NCI-H2029 treated with DMSO at 0.1 percent for 48 hours (cell line): ENCODE measurements at regions not wholly inside any gene's neighbourhood (a gene's known extent, or its start where the extent isn't known, plus 50 kb on each side); places are given as distances from the start of the nearest gene placed in this dataset.

Source experiments
- DNase-seq: peaks from one replicate; lab custom pipeline; 2025; lab: John Stamatoyannopoulos, UW

- DNase-seq = no peak
These were observed 82.7 kb downstream of the THAP12 start for GRCh38 chr11:76298255-76298654.

GRCh38 chr11:76296731-76297542, 84.0 kb downstream of the THAP12 start:
- DNase-seq = no peak

DNA sequence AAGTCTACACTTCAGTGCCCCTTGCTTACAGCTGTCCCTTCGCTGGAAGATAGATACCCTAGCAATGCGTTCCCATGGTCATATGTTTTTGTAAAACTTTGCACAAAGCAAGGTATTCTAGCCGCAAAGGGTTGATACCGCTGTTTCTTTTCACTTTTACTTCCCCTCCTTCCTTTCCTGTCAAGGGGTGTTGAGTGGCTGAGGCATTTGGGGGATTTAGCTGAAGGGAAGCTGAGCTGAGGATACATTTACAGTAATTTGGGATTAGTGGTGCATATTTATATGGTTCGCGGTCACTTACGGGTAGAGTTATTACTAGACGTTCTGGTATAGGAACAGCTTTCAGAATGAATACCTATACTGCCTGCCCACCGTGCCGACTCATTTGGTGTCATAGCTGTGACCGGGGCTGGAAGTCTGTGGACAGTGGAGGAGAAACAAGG, 86.9 kb upstream of the WNT11 start:
- no peak for DNase-seq

GRCh38 chr11:76292583-76293188, 86.4 kb upstream of the WNT11 start:
- no peak for DNase-seq

DNA sequence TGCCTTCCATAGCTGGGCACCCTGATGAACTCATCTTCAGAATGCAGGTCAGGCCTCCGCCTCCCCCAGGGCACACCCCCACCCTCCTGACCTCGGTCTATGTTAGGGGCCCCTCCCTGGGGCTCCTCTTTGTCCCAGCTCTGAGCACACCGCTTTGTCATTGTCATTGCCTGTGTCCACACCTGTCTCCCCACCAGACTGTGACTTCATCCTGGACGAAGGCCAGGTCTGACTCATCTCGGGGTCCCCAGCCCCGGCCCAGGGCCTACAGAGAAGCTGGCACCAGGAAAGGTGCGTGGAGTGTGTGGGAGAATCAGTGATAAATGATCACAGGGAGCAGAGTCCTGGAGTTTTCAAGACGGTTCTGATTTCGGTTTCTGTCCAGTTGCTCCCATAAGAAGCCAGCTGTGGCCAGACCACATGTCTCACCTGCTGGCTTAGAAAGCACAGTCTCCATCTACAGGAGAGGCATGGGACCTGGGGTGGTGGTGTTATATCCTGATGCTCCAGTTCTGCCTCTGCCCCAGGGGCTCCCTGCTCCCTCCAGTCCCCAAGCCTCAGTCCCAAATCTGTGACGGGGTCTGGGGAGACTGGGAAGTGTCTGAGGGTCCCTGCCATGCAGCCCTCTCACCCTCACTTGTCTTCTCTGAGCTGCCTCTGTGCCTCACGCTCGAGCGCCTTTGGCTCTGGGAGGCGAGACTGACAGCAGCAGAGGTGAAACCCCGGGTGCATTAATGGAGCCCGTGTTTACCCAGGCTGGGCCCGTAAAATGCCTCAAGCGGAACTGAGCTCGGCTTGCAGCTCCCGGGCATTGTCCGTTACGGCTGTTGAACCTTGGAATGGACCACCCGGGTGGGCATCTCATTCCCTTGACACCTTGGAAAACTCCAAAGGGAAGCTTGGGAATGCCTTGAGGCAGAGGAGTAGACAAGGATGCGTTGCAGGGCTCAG, 85.5 kb upstream of the WNT11 start:
- peak; percentile 34 for DNase-seq

GRCh38 chr11:76288166-76288980, 82.1 kb upstream of the WNT11 start:
- no peak for DNase-seq

- no peak for DNase-seq
These were observed 80.9 kb upstream of the WNT11 start for GRCh38 chr11:76287227-76287626.

DNA sequence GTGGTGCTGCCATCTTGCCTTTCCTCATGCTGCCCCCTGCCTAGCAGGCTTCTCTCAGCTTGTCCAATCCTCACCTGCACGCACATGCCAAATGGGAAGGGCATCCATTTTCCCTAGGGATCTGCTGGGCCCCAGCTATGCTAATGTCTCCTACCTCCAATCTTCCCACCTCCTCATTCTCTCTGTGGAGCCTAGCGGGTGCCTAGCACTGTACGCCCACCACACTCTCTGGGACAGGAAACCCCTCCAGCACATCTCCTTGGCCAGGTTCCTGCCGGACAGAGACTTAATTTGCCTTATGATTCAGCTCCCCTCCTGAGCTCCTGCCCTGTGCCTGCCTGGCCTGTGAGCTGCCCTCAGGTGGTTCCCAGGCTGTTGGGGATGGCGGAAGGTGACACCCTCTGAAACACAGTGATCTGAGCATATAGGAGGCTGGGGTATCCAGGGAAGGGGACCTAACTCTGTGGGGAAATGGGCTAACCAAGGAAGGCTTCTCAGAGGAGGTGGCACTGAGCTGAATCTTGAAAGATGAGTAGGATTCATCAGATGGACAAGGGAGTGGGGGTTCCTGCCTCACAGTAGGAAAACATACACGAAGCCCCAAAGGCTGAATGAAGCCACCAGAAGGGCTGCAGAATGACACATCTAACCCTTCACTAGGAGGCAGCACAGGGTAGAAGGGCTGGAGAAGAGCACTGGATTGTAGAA, 79.2 kb upstream of the WNT11 start:
- no peak for DNase-seq

- no peak for DNase-seq
These were observed 77.9 kb upstream of the WNT11 start for GRCh38 chr11:76284161-76284560.

- DNase-seq = no peak
These were observed 76.7 kb upstream of the WNT11 start for GRCh38 chr11:76282811-76283595.

- no peak for DNase-seq
These were observed 75.9 kb upstream of the WNT11 start for GRCh38 chr11:76282172-76282571.

DNA sequence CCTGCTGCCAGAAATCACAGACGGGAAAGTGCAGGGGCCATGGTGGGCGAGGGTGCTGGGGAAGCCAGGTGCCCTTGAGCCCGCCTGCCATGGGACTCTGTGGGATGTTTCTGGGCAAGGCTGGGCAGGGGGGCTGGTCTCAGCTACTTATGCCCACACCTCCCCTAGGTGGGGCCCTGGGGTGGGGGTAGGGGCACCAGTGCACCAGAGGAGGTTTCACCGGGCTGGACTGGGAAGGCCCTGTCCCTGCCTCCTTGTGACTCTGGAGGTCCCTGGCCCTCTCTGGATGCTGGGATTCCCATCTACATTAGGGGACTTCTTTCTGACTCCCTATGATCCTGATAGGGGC, 75.2 kb upstream of the WNT11 start:
- DNase-seq = no peak

DNA sequence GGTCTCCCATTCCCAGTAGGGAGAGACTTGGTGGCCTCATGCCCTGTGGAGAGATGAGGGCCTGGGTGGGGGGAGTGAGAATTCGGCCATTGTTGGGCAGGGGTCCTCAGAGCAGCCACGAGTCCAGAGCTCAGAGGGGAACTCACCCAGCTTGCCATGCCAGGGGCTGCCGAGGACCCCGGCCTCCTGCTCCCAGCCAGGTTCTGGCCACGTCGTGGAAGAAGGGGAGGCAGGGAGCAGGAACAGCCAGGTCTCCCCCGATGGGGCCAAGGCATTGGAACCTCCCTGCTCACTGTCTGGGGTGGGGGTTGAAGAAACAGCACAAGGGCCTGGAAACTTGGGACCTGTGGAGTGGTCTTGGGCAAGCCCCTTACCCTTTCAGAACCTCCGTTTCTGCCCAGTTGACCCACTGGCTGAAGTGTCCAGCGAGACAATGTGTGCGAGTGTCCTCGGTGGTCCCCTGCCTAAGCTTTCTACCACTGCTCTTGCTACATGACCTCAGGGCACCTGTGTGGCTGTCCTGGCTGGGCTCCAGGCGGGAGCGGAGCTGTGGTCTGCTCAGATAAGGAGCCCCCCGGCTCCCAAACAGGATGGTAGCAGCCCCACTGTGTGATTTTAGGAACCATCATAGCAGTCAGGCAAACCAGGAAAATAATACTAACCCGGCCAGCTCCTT, 74.7 kb upstream of the WNT11 start:
- no peak for DNase-seq

GRCh38 chr11:76280151-76280881, 74.0 kb upstream of the WNT11 start:
- no peak for DNase-seq

GRCh38 chr11:76279646-76280045, 73.3 kb upstream of the WNT11 start:
- DNase-seq = peak; percentile 10

DNA sequence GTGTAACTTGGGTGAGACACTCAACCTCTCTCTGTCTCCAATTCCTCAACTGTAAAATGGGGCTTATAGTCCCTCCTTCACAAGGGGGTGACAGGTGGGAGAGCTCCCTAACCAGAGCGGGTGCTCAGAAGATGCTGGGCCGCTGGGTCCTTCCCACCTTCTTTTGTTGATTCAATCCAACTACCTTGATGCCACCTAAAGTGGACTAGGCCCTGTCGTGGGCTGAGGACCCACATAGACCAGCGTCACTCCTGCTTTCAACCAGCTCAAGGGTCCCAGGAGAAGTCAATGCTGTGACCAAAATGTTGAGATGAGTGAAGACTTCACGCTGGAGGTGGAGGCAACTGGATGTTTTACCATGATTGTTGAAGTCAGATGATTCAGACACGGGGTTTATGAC, 72.7 kb upstream of the WNT11 start:
- no peak for DNase-seq

GRCh38 chr11:76278526-76278925, 72.2 kb upstream of the WNT11 start:
- DNase-seq = no peak

GRCh38 chr11:76277298-76278175, 71.2 kb upstream of the WNT11 start:
- DNase-seq = no peak
